IMR-90 (cell line): ENCODE measurements at regions not wholly inside any gene's neighbourhood (a gene's known extent, or its start where the extent isn't known, plus 50 kb on each side); places are given as distances from the start of the nearest gene placed in this dataset.

Source experiments
- ATAC-seq: fragments of 200-7000 bp; cut with Tn5 transposase; 2 replicates; pipeline ENCODE4 v1.9.1; 2020; ENCODE audit warnings: low read depth, mild to moderate bottlenecking, moderate library complexity
- BruUV-seq: library from RNA; stranded (reverse); fragments of 400-500 nt; replicated peaks from 2 replicates; lab custom pipeline; 2021; lab: Mats Ljungman, UMichigan
- CTCF ChIA-PET: fragments of 300-600 bp; formaldehyde crosslinking; extraction: SDS; loops from one replicate; lab custom pipeline; 2021; ENCODE audit warnings: antibody characterized with exemption; lab: Yijun Ruan, JAX
- POLR2A ChIA-PET: fragments of 300-600 bp; sonication (Branson Sonifier 250); formaldehyde crosslinking; loops from one replicate; lab custom pipeline; 2022; ENCODE audit warnings: antibody characterized with exemption; ENCODE audit not compliant: unreplicated experiment; lab: Charles Lee
- DNase-seq: peaks from one replicate; pipeline ENCODE4 v3.0.0; 2013
- H2AFZ ChIP-seq: replicated peaks from 2 replicates; pipeline ENCODE3; 2013; ENCODE audit warnings: low read length, mild to moderate bottlenecking; ENCODE audit not compliant: poor library complexity
- H2AK5ac ChIP-seq: 2 replicates; pipeline ENCODE4 v1.6.1; 2013; ENCODE audit warnings: low read depth, low read length, inconsistent platforms
- H2AK9ac ChIP-seq: replicated peaks from 2 replicates; pipeline ENCODE3; 2013; ENCODE audit warnings: mild to moderate bottlenecking, low read depth, low read length, moderate library complexity; ENCODE audit not compliant: poor library complexity
- H2BK120ac ChIP-seq: 2 replicates; pipeline ENCODE4 v1.6.1; 2013; ENCODE audit warnings: low read depth, low read length, inconsistent platforms
- H2BK15ac ChIP-seq: 3 replicates; pipeline ENCODE4 v1.6.1; 2013; ENCODE audit warnings: low read depth, low read length, inconsistent platforms
- H2BK20ac ChIP-seq: 2 replicates; pipeline ENCODE4 v1.6.1; 2013; ENCODE audit warnings: low read depth, mild to moderate bottlenecking, inconsistent platforms, low read length, moderate library complexity
- H2BK5ac ChIP-seq: 2 replicates; pipeline ENCODE4 v1.6.1; 2013; ENCODE audit warnings: mild to moderate bottlenecking, low read depth, low read length, inconsistent platforms; ENCODE audit not compliant: poor library complexity, severe bottlenecking
- H3K14ac ChIP-seq: replicated peaks from 2 replicates; pipeline ENCODE4 v1.6.1; 2013; ENCODE audit warnings: low read depth, low read length, inconsistent platforms
- H3K18ac ChIP-seq: 2 replicates; pipeline ENCODE4 v1.6.1; 2013; ENCODE audit warnings: low read depth, low read length, control low read depth
- H3K23ac ChIP-seq: 2 replicates; pipeline ENCODE4 v1.6.1; 2013; ENCODE audit warnings: low read depth, low read length, inconsistent platforms
- H3K27ac ChIP-seq: 2 replicates; pipeline ENCODE4 v1.5.1; 2013; ENCODE audit warnings: mild to moderate bottlenecking, control low read depth, low read length; ENCODE audit not compliant: insufficient read depth
- H3K27me3 ChIP-seq: 2 replicates; pipeline ENCODE4 v1.6.1; 2013; ENCODE audit warnings: low read length; ENCODE audit not compliant: control insufficient read depth, insufficient read depth
- H3K36me3 ChIP-seq: 2 replicates; pipeline ENCODE4 v1.6.1; 2013; ENCODE audit warnings: low read length, mixed read lengths; ENCODE audit not compliant: control insufficient read depth, insufficient read depth
- H3K4ac ChIP-seq: 2 replicates; pipeline ENCODE4 v1.6.1; 2013; ENCODE audit warnings: low read depth, low read length, inconsistent platforms
- H3K4me1 ChIP-seq: 2 replicates; pipeline ENCODE4 v1.6.1; 2013; ENCODE audit warnings: low read length, mixed read lengths; ENCODE audit not compliant: control insufficient read depth, insufficient read depth
- H3K4me2 ChIP-seq: 2 replicates; pipeline ENCODE4 v1.6.1; 2013; ENCODE audit warnings: low read depth, mild to moderate bottlenecking, control low read depth, low read length, moderate library complexity
- H3K4me3 ChIP-seq: 2 replicates; pipeline ENCODE4 v1.5.1; 2013; ENCODE audit warnings: low read depth, mild to moderate bottlenecking, control low read depth, low read length, moderate library complexity; ENCODE audit not compliant: insufficient read depth
- H3K56ac ChIP-seq: 2 replicates; pipeline ENCODE4 v1.6.1; 2013; ENCODE audit warnings: low read length, inconsistent platforms; ENCODE audit not compliant: insufficient read depth; ENCODE audit errors: extremely low read depth
- H3K79me1 ChIP-seq, 2 experiments: 2 replicates each; pipeline ENCODE4 v1.6.1; 2013; ENCODE audit warnings: low read length in 2 of 2, inconsistent platforms in 1 of 2, low read depth in 1 of 2
- H3K9ac ChIP-seq: 2 replicates; pipeline ENCODE4 v1.6.1; 2013; ENCODE audit warnings: low read depth, low read length, control low read depth
- H3K9me1 ChIP-seq: 2 replicates; pipeline ENCODE4 v1.6.1; 2013; ENCODE audit warnings: low read length, inconsistent platforms; ENCODE audit not compliant: insufficient read depth
- H3K9me3 ChIP-seq: 2 replicates; pipeline ENCODE4 v1.6.1; 2013; ENCODE audit warnings: low read length; ENCODE audit not compliant: control insufficient read depth, insufficient read depth
- H4K20me1 ChIP-seq: 2 replicates; pipeline ENCODE4 v1.6.1; 2013; ENCODE audit warnings: low read length, inconsistent platforms; ENCODE audit not compliant: insufficient read depth
- H4K5ac ChIP-seq: 2 replicates; pipeline ENCODE4 v1.6.1; 2013; ENCODE audit warnings: mild to moderate bottlenecking, low read depth, low read length, control low read depth
- H4K8ac ChIP-seq, 2 experiments: 2 replicates each; pipeline ENCODE4 v1.6.1; 2013; ENCODE audit warnings: low read depth in 2 of 2, low read length in 2 of 2, control low read depth in 1 of 2, inconsistent platforms in 1 of 2
- H4K91ac ChIP-seq: 2 replicates; pipeline ENCODE4 v1.6.1; 2013; ENCODE audit warnings: low read depth, low read length, inconsistent platforms; ENCODE audit not compliant: insufficient read depth
- BHLHE40 ChIP-seq: fragments of 150-350 bp; IDR thresholded peaks from 2 replicates; pipeline ENCODE4 v1.6.1; 2016; ENCODE audit warnings: mild to moderate bottlenecking, low read depth, low read length
- CEBPB ChIP-seq: IDR thresholded peaks from 2 replicates; pipeline ENCODE4 v1.6.1; 2012; ENCODE audit warnings: low read depth, low read length, improper control_type of control experiment
- CTCF ChIP-seq: conservative IDR thresholded peaks from 2 replicates; pipeline ENCODE4 v1.5.1; 2012; ENCODE audit warnings: mild to moderate bottlenecking, low read depth, low read length, improper control_type of control experiment
- FOS ChIP-seq: fragments of 150-350 bp; IDR thresholded peaks from 2 replicates; pipeline ENCODE4 v1.6.1; 2016; ENCODE audit warnings: low read depth, low read length
- MAFK ChIP-seq: IDR thresholded peaks from 2 replicates; pipeline ENCODE4 v1.6.1; 2012; ENCODE audit warnings: low read depth, low read length, improper control_type of control experiment
- MAZ ChIP-seq: IDR thresholded peaks from 2 replicates; pipeline ENCODE4 v1.6.1; 2012; ENCODE audit warnings: low read depth, mild to moderate bottlenecking, low read length, improper control_type of control experiment, moderate library complexity, borderline replicate concordance
- MXI1 ChIP-seq: IDR thresholded peaks from 2 replicates; pipeline ENCODE4 v1.6.1; 2012; ENCODE audit warnings: low read depth, mild to moderate bottlenecking, low read length, moderate library complexity, borderline replicate concordance
- POLR2A ChIP-seq: IDR thresholded peaks from 2 replicates; pipeline ENCODE4 v1.6.1; 2012; ENCODE audit warnings: mild to moderate bottlenecking, low read depth, low read length
- RAD21 ChIP-seq: IDR thresholded peaks from 2 replicates; pipeline ENCODE4 v1.6.1; 2012; ENCODE audit warnings: low read length, improper control_type of control experiment
- SMC3 ChIP-seq: fragments of 150-350 bp; IDR thresholded peaks from 2 replicates; pipeline ENCODE4 v1.6.1; 2016; ENCODE audit warnings: low read depth, mild to moderate bottlenecking, antibody characterized with exemption, low read length, moderate library complexity
- USF2 ChIP-seq: fragments of 150-350 bp; IDR thresholded peaks from 2 replicates; pipeline ENCODE4 v1.6.1; 2017; ENCODE audit warnings: mild to moderate bottlenecking, antibody characterized with exemption, low read length, low read depth
- WGBS, 2 experiments: methylation state at CpG; one replicate each; pipeline versions ENCODE4 v1.1.5 to v1.1.7; 2013; ENCODE audit warnings: missing lambda C conversion rate in 2 of 2; ENCODE audit not compliant: insufficient read length in 1 of 2; ENCODE audit errors: extremely low coverage in 2 of 2; 5-methylcytosine and 5-hydroxymethylcytosine counted together
- dilution Hi-C: fragments of 300-500 bp; cut with HindIII; formaldehyde crosslinking; loops from one replicate; pipeline ENCODE4 v1.14.3; 2018; ENCODE audit warnings: low sequenced_read_pairs; ENCODE audit not compliant: unreplicated experiment
- in situ Hi-C: fragments of 300-500 bp; cut with MboI; formaldehyde crosslinking; loops from 3 replicates; pipeline ENCODE4 v1.14.3; 2019; ENCODE audit warnings: low sequenced_read_pairs, inconsistent platforms, mixed read lengths
- intact Hi-C: fragments of 100-400 bp; cut with micrococcal nuclease; formaldehyde crosslinking; loops from 2 replicates; pipeline ENCODE4 v1.10.0; 2022

DNA sequence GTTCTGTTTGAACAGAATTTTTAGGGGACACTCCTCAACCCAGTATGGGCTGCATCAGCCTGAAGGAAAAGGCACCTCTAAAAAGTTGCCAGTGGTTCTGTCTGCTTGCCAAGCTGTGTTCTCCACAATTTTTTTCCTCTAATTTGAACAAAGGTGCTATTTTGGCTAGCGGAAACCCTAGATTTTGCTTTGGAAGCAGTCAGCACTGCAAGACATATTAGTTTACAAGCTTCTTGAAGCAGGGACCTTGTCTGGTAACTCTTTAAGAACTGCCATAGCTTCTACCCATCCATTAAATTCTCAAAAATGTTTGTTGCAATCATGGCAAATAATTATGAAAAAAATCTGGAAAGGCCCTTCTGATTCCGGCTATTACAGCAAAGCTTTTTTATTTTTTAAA, 75.6 kb upstream of the HEPHL1 start:
- in situ Hi-C loops (no loop called here), intact Hi-C loops (no loop called here), dilution Hi-C loops (no loop called here)
- H3K9me3 ChIP-seq: no peaks in the 10 kb centered on the region
- no peak overlapping the region for H3K27ac ChIP-seq
- H2BK20ac ChIP-seq: no peak overlapping the region
- no peak overlapping the region for H3K18ac ChIP-seq
- H3K23ac ChIP-seq: no peak overlapping the region
- no peaks in the 10 kb centered on the region for H3K4me1 ChIP-seq
- no peak overlapping the region for H3K56ac ChIP-seq
- TF ChIP-seq BHLHE40 (no peak), CTCF (no peak), SMC3 (no peak), USF2 (no peak), FOS (no peak), MAZ (no peak), MAFK (no peak), RAD21 (no peak), CEBPB (no peak), POLR2A (no peak), MXI1 (no peak)
- no peak overlapping the region for H3K14ac ChIP-seq
- no peaks in the 10 kb centered on the region for H4K20me1 ChIP-seq
- ChIA-PET POLR2A (no interaction called here), CTCF (no interaction called here)
- no peak overlapping the region for H2BK15ac ChIP-seq
- no peak overlapping the region for H4K91ac ChIP-seq
- DNase-seq (no peak), ATAC-seq (no peak)
- no peak overlapping the region for H2AK5ac ChIP-seq
- H3K9me1 ChIP-seq: no peaks in the 10 kb centered on the region
- H2AFZ ChIP-seq: no peak overlapping the region
- H3K4ac ChIP-seq: no peak overlapping the region
- H3K9ac ChIP-seq: no peak overlapping the region
- no peak overlapping the region for H2AK9ac ChIP-seq
- H2BK5ac ChIP-seq: no peak overlapping the region
- H3K36me3 ChIP-seq: no peaks in the 10 kb centered on the region
- H2BK120ac ChIP-seq: no peak overlapping the region
- no peak overlapping the region for H3K4me3 ChIP-seq
- no peaks in the 10 kb centered on the region for H3K79me1 ChIP-seq
- no peak overlapping the region for H4K8ac ChIP-seq
- WGBS, 2 experiments: no CpG with 5 or more reads among the region's 2 CpGs
- BruUV-seq: no TSS peak
- H4K5ac ChIP-seq: no peak overlapping the region
- H3K4me2 ChIP-seq: no peak overlapping the region
- H3K27me3 ChIP-seq: no peaks in the 10 kb centered on the region; the same call in 1 of the 2 replicates
